ENCODE measurements at regions not wholly inside any gene's neighbourhood (a gene's known extent, or its start where the extent isn't known, plus 50 kb on each side); places are given as distances from the start of the nearest gene placed in this dataset.

GRCh38 chr12:126212824-126213223 is 1147.6 kb downstream of the AACS start (continued):
- no peak for TF ChIP-seq CHD7 (IDR thresholded peaks at IDR 0.05; ENCODE audit: insufficient replicate concordance, low read length)
- TF ChIP-seq SP1 (IDR thresholded peaks at IDR 0.05; ENCODE audit: low read depth, low read length): no peak
- TF ChIP-seq TAF7 (optimal IDR thresholded peaks at IDR 0.05; ENCODE audit: borderline replicate concordance, low read depth, low read length): no peak
- no peak for TF ChIP-seq NRF1 (IDR thresholded peaks at IDR 0.05; ENCODE audit: low read depth, low read length)
- TF ChIP-seq RBBP5 (IDR thresholded peaks at IDR 0.05; ENCODE audit: borderline replicate concordance, low read depth, low read length): no peak
- TF ChIP-seq SP4 (IDR thresholded peaks at IDR 0.05; ENCODE audit: low read length): no peak
- TF ChIP-seq CTCF (IDR thresholded peaks at IDR 0.05; ENCODE audit: control extremely low read depth in 1 of 3, insufficient read depth in 1 of 3, low read depth in 1 of 3, low read length in 3 of 3): no peak
- TF ChIP-seq CBX5 (IDR thresholded peaks at IDR 0.05; ENCODE audit: low read depth, low read length): no peak
- TF ChIP-seq MAX (IDR thresholded peaks at IDR 0.05): no peak
- no peak for TF ChIP-seq JUN (IDR thresholded peaks at IDR 0.05; ENCODE audit: low read depth, low read length)
